ENCODE measurements at regions not wholly inside any gene's neighbourhood (a gene's known extent, or its start where the extent isn't known, plus 50 kb on each side); places are given as distances from the start of the nearest gene placed in this dataset.

- no peak for TF ChIP-seq CTCF (IDR thresholded peaks at IDR 0.05)
- TF ChIP-seq POLR2A (IDR thresholded peaks at IDR 0.05): no peak
Observed at GRCh38 chr14:36012621-36013020, 163.9 kb downstream of the PTCSC3 start.

All from right lobe of liver (tissue), 4 donors.